Peyer's patch (tissue), 4 donors: ENCODE measurements at regions not wholly inside any gene's neighbourhood (a gene's known extent, or its start where the extent isn't known, plus 50 kb on each side); places are given as distances from the start of the nearest gene placed in this dataset.

Source experiments
- POLR2A ChIP-seq, 2 donors: fragments of 450-650 bp; IDR thresholded peaks; one replicate each; pipeline ENCODE4 v1.5.1; 2017; ENCODE audit warnings: antibody characterized with exemption in 2 of 2, mild to moderate bottlenecking in 2 of 2, moderate library complexity in 2 of 2
- TF ChIP-seq, protein P1 (sequence below), 6 experiments: fragments of 450-650 bp in 4 of 6; fragments of 200-600 bp in 2 of 6; sonication (generic) in 1 of 6; IDR thresholded peaks; one replicate each; pipeline ENCODE4 v1.5.1; 2017 to 2019; ENCODE audit warnings: antibody characterized with exemption in 6 of 6, mild to moderate bottlenecking in 3 of 6, moderate library complexity in 1 of 6

DNA sequence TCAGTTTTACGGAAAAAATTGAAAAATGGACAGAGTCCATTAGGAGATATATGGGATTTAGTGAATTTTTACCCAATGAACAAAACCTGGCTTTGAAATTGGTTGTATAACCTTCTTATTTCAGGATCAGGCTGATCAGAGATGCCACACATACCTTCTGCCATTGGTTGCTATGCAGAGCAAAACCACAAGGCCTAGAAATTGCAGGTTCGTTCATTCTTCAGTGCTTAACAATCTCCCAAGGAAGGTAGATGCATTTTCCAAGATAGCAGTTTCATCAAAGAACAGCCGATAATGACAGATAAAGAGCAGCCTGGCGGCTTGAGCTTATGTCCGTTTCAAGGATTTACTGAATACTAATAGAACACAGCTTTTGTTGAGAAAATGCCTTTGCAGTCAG is 868.8 kb downstream of the EPHA4 start:
- TF ChIP-seq POLR2A (IDR thresholded peaks at IDR 0.05), result no peak
- TF ChIP-seq, protein P1, sequence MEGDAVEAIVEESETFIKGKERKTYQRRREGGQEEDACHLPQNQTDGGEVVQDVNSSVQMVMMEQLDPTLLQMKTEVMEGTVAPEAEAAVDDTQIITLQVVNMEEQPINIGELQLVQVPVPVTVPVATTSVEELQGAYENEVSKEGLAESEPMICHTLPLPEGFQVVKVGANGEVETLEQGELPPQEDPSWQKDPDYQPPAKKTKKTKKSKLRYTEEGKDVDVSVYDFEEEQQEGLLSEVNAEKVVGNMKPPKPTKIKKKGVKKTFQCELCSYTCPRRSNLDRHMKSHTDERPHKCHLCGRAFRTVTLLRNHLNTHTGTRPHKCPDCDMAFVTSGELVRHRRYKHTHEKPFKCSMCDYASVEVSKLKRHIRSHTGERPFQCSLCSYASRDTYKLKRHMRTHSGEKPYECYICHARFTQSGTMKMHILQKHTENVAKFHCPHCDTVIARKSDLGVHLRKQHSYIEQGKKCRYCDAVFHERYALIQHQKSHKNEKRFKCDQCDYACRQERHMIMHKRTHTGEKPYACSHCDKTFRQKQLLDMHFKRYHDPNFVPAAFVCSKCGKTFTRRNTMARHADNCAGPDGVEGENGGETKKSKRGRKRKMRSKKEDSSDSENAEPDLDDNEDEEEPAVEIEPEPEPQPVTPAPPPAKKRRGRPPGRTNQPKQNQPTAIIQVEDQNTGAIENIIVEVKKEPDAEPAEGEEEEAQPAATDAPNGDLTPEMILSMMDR (IDR thresholded peaks at IDR 0.05), result no peak
